Spleen (tissue), 11 donors: ENCODE measurements at regions not wholly inside any gene's neighbourhood (a gene's known extent, or its start where the extent isn't known, plus 50 kb on each side); places are given as distances from the start of the nearest gene placed in this dataset.

Source experiments
- DNase-seq: peaks from one replicate; pipeline ENCODE4 v3.0.0-alpha.2; 2020
- H3K27ac ChIP-seq, 8 donors: fragments of 200-600 bp; sonication (generic) in 7 of 8; 1 replicate in 4 of 8; 2 replicates in 4 of 8; pipeline versions ENCODE4 v1.5.0 to v1.8.0; 2016 to 2021; ENCODE audit warnings: inconsistent platforms in 4 of 8, mild to moderate bottlenecking in 4 of 8, moderate library complexity in 1 of 8
- H3K27me3 ChIP-seq, 7 donors: fragments of 200-600 bp; sonication (generic) in 6 of 7; replicated peaks in 1 of 7; 1 replicate in 4 of 7; 2 replicates in 3 of 7; pipeline versions ENCODE4 v1.5.0 to v1.8.0; 2016 to 2021; ENCODE audit warnings: inconsistent platforms in 3 of 7, mild to moderate bottlenecking in 1 of 7
- H3K36me3 ChIP-seq, 6 donors: fragments of 200-600 bp; sonication (generic) in 5 of 6; 1 replicate in 4 of 6; 2 replicates in 2 of 6; pipeline versions ENCODE4 v1.5.0 to v1.8.0; 2016 to 2021; ENCODE audit warnings: inconsistent platforms in 2 of 6
- H3K4me1 ChIP-seq, 6 donors: fragments of 200-600 bp; sonication (generic) in 5 of 6; 1 replicate in 3 of 6; 2 replicates in 3 of 6; pipeline versions ENCODE4 v1.5.0 to v1.8.0; 2016 to 2021; ENCODE audit warnings: inconsistent platforms in 3 of 6
- H3K4me3 ChIP-seq, 8 donors: fragments of 200-600 bp; sonication (generic) in 7 of 8; 1 replicate in 4 of 8; 2 replicates in 4 of 8; pipeline versions ENCODE4 v1.5.0 to v1.8.0; 2016 to 2021; ENCODE audit warnings: inconsistent platforms in 4 of 8, mild to moderate bottlenecking in 4 of 8, moderate library complexity in 2 of 8
- H3K9me3 ChIP-seq, 8 donors: fragments of 200-600 bp; sonication (generic) in 7 of 8; 1 replicate in 4 of 8; 2 replicates in 4 of 8; pipeline versions ENCODE4 v1.5.0 to v1.8.0; 2016 to 2021; ENCODE audit warnings: inconsistent platforms in 4 of 8
- POLR2A ChIP-seq, 3 donors: fragments of 450-650 bp; IDR thresholded peaks; one replicate each; pipeline ENCODE4 v1.5.1; 2017; ENCODE audit warnings: antibody characterized with exemption in 3 of 3, mild to moderate bottlenecking in 1 of 3
- POLR2AphosphoS5 ChIP-seq, 3 donors: sonication (generic); formaldehyde crosslinking; IDR thresholded peaks; one replicate each; pipeline ENCODE4 v1.5.1; 2017; ENCODE audit warnings: antibody characterized with exemption in 3 of 3
- WGBS, 5 donors: extraction: QIAGEN DNeasy Blood & Tissue Kit in 3 of 5; methylation state at CpG; one replicate each; pipeline versions ENCODE4 v1.1.5 to v1.1.7; 2013 to 2018; 5-methylcytosine and 5-hydroxymethylcytosine counted together
- intact Hi-C: fragments of 100-400 bp; cut with DNase I; formaldehyde crosslinking; loops from one replicate; pipeline ENCODE4 v1.15.0; 2023; ENCODE audit warnings: low total_unique reads
- TF ChIP-seq, protein P1 (sequence below), 11 experiments: fragments of 200-600 bp in 7 of 11; fragments of 450-650 bp in 4 of 11; sonication (generic) in 4 of 11; IDR thresholded peaks in 8 of 11; conservative IDR thresholded peaks in 3 of 11; 1 replicate in 7 of 11; 2 replicates in 4 of 11; pipeline versions ENCODE4 v1.4.0 to v1.8.0; 2016 to 2021; ENCODE audit warnings: antibody characterized with exemption in 11 of 11, inconsistent platforms in 4 of 11, mild to moderate bottlenecking in 1 of 11
- donor health status: healthy with polysubstance abuse.
- donor health status: DM: no; HTN: no; CAD: no; lungs with moderate emphysema.
- donor health status: DM: no; HTN: no; CAD: no.
- donor health status: Bipolar disorder and iron deficiency.
- donor health status: healthy.
- donor health status: DM: no; HTN: no; CAD: no.
- donor health status: DM: yes; HTN: yes; CAD: no.

DNA sequence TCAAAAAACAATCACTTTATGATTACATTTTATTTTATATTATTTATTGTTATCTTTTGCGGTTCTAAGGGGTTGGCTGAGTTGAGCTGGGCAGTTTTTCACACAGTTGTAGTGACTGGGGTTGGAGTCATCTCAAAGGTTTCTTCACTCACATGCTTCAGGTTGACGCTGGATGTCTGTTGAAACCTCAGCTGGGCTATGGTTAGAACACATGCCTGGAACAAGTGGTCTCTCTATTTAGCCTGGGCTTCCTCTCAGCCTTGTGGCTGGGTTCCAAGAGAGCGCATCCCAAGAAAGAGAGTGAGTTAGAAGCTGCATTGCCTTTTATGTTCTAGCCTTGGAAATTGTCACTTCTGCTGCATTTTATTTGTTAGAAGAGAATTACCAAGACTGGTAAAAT is 87.4 kb downstream of the CBLL2 start:
- Histone ChIP-seq H3K4me1 (no peaks in the 10 kb centered on the region), H3K9me3 (no peaks in the 10 kb centered on the region), H3K27ac (no peak overlapping the region), H3K4me3 (no peak overlapping the region), H3K36me3 (no peaks in the 10 kb centered on the region), H3K27me3 (no peaks in the 10 kb centered on the region)
- DNase-seq, result no peak
- intact Hi-C loops, result no loop called here
- 82 to 97% (median 89%) methylated on average over 3 of the region's 3 CpGs for WGBS, 5 donors
- TF ChIP-seq POLR2A (IDR thresholded peaks at IDR 0.05) (no peak), POLR2AphosphoS5 (IDR thresholded peaks at IDR 0.05) (no peak)
- TF ChIP-seq, protein P1, sequence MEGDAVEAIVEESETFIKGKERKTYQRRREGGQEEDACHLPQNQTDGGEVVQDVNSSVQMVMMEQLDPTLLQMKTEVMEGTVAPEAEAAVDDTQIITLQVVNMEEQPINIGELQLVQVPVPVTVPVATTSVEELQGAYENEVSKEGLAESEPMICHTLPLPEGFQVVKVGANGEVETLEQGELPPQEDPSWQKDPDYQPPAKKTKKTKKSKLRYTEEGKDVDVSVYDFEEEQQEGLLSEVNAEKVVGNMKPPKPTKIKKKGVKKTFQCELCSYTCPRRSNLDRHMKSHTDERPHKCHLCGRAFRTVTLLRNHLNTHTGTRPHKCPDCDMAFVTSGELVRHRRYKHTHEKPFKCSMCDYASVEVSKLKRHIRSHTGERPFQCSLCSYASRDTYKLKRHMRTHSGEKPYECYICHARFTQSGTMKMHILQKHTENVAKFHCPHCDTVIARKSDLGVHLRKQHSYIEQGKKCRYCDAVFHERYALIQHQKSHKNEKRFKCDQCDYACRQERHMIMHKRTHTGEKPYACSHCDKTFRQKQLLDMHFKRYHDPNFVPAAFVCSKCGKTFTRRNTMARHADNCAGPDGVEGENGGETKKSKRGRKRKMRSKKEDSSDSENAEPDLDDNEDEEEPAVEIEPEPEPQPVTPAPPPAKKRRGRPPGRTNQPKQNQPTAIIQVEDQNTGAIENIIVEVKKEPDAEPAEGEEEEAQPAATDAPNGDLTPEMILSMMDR (IDR thresholded peaks at IDR 0.05 in 8 of 11, conservative IDR thresholded peaks at IDR 0.05 in 3 of 11), result no peak

DNA sequence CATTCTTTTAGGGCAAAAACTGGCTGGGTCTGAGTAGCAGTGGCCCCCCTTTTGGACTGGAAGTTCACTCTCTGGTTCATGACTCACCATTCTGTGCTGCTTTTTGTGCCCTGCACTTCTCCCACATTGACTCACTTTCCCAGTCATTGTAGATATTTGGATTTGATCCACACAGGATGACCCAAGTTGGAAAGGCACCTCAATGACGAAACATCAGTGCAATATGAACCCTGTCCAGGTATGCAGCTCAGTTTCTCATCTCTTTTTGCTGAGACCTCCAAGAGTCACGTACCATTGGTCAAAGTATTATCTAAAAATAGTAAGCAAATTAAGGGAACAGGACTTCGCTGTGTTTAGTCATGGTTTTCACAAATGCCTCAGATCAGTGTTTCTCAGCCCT is 92.7 kb downstream of the CBLL2 start:
- Histone ChIP-seq H3K4me3 (no peak overlapping the region), H3K9me3 (no peaks in the 10 kb centered on the region), H3K4me1 (no peaks in the 10 kb centered on the region), H3K36me3 (no peaks in the 10 kb centered on the region), H3K27ac (no peak overlapping the region), H3K27me3 (peaks cover 0 to 2% (median 0%) of the 10 kb centered on the region in 7 donors)
- DNase-seq, result no peak
- 70 to 94% (median 77%) methylated on average over 3 of the region's 3 CpGs for WGBS, 5 donors
- intact Hi-C loops, result no loop called here
- TF ChIP-seq POLR2A (IDR thresholded peaks at IDR 0.05), result no peak
- TF ChIP-seq POLR2AphosphoS5 (IDR thresholded peaks at IDR 0.05), result no peak
- TF ChIP-seq, protein P1 (IDR thresholded peaks at IDR 0.05 in 8 of 11, conservative IDR thresholded peaks at IDR 0.05 in 3 of 11), result no peak

DNA sequence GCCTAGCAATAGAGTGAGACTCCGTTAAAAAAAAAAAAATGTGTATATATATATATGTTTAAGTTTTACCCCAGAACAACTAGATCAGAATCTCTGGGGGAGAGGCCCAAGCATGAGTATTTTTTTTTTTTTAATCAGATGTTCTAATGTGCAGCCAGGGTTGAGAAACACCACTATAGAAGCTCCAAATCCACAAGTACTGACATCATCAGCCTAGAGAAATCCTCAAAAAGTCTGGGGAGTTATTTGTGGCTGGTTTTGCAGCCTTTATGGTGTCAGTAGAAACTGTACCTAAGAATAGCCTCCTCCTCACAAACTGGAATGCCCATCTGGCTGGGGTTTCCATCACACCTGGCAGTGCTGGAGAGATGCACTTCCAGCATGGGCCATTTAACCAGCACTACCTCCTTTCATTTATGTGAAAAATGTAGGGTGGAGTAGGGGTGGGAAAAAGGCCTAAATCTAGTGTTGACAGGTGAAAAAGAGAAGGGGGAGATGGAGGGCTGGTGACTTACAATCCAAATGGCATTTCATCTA is 93.5 kb downstream of the CBLL2 start:
- DNase-seq, result no peak
- H3K9me3 ChIP-seq, result no peaks in the 10 kb centered on the region
- H3K27me3 ChIP-seq, result peaks cover 0 to 2% (median 0%) of the 10 kb centered on the region in 7 donors
- intact Hi-C loops, result no loop called here
- no peak for TF ChIP-seq POLR2AphosphoS5 (IDR thresholded peaks at IDR 0.05)
- no peak for TF ChIP-seq POLR2A (IDR thresholded peaks at IDR 0.05)
- TF ChIP-seq, protein P1 (IDR thresholded peaks at IDR 0.05 in 8 of 11, conservative IDR thresholded peaks at IDR 0.05 in 3 of 11), result no peak
- H3K4me1 ChIP-seq, result no peaks in the 10 kb centered on the region
- H3K36me3 ChIP-seq, result no peaks in the 10 kb centered on the region
- no peak overlapping the region for H3K4me3 ChIP-seq
- no peak overlapping the region for H3K27ac ChIP-seq
- WGBS, 5 donors, result 84 to 100% (median 92%) methylated on average over 1 of the region's 1 CpG

DNA sequence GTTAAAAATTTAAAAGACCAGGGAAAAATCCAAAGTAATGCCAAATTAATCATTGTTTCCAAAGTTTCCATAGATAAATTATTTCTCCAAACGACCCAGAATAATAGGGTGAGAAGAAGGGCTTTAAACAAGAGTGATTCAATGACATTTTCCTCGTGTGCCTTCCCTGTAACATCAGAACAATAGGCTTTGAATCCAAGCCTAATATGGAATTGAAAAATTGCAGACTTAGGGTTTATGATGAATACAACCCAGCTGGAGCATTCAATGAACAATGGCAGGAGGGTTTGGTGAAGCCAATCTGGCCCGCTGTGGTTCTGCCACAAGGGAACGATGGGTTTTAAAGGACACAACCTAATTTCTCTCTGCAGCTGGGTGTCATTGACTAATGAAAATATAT is 94.2 kb downstream of the CBLL2 start:
- Histone ChIP-seq H3K36me3 (no peaks in the 10 kb centered on the region), H3K27me3 (peaks cover 0 to 2% (median 0%) of the 10 kb centered on the region in 7 donors), H3K4me1 (no peaks in the 10 kb centered on the region), H3K27ac (no peak overlapping the region), H3K4me3 (no peak overlapping the region), H3K9me3 (no peaks in the 10 kb centered on the region)
- DNase-seq, result no peak
- intact Hi-C loops, result no loop called here
- no peak for TF ChIP-seq POLR2A (IDR thresholded peaks at IDR 0.05)
- TF ChIP-seq POLR2AphosphoS5 (IDR thresholded peaks at IDR 0.05), result no peak
- TF ChIP-seq, protein P1 (IDR thresholded peaks at IDR 0.05 in 8 of 11, conservative IDR thresholded peaks at IDR 0.05 in 3 of 11), result no peak
- WGBS, 5 donors, result 54 to 77% (median 65%) methylated on average over 4 of the region's 4 CpGs
